IPS-11a (cell line): ENCODE measurements at regions not wholly inside any gene's neighbourhood (a gene's known extent, or its start where the extent isn't known, plus 50 kb on each side); places are given as distances from the start of the nearest gene placed in this dataset.

ENCODE experiments used
- H3K4me3 ChIP-seq: one replicate; pipeline ENCODE4 v1.5.1; 2013; ENCODE audit warnings: low read depth, low read length, control low read depth

DNA sequence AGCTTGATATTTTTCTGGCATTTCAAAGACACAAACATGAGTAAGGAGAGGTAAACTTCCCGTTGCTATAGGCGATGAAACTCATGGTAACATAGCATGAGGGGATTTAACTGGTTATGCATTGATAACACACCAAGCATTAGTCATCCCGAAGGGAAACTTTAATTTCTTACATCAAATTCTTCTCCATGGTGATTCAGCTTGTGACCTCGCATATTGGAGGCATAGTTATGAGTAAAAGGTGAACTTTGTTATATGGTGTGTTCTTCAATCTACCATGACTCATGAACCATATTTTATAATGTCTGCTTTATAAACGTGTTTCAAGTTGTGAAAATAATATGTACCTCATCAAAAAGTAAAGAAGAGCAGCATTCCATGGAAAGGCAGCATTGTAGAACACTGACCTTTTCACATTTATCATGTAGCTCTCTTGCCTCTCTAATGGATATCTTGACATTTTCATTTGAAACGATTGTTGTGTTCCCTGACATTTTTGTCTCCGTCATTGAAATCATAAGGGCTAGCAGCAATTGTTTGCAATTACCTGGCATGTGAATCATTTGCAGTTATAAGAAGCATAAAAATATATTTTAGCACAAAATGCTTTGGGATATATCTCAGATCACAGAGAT lies 491.8 kb downstream of the ANXA1 start:
- no peak overlapping the region for H3K4me3 ChIP-seq

DNA sequence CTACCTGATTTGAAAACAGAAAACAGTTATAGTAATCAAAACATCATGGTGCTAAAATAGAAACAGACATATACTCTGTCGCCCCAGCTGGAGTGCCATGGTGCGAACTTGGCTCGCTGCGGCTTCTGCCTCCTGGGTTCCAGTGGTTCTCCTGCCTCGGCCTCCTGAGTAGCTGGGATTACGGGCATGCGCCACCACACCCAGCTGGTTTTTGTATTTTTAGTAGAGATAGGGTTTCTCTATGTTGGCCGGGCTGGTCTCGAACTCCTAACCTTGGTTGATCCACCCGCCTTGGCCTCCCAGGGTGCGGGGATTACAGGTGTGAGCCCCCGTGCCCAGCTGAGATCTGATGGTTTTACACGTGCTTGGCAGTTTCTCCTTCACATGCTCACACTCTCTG lies 495.9 kb downstream of the ANXA1 start:
- no peak overlapping the region for H3K4me3 ChIP-seq

DNA sequence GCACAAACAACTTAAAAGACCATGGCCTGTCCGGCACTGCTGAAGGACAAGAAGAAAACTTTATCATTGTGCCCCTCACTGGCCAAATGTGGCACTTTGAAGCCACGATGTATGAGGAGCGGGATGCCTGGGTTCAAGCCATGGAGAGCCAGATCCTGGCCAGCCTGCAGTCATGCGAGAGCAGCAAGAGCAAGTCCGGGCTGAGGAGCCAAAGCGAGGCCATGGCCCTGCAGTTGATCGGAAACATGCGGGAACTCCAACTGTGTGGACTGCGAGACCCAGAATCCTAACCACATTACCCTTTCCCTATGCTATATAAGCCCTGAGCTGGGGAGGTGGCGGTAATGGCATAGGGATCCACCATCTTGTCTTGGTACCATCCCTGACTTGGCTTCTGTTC lies 497.9 kb downstream of the ANXA1 start:
- no peak overlapping the region for H3K4me3 ChIP-seq

DNA sequence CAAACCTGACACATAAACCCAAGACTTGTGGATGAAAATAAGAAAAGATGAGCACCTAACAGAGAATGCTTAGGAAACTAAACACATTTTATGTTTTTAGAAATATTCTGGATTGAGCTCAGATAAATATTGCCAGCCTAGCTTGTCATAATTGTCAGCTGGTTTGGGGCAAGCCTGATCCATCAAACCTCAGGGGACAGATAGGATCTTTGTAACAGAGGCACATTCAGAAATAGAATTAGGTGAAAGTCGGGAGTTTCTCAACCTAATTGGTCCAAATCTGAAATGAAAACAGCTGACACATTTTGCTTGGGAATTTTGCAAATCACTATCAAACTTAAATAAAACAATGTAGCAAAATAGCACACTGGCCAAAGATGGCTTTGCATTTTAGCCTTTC lies 503.7 kb downstream of the ANXA1 start:
- no peak overlapping the region for H3K4me3 ChIP-seq

DNA sequence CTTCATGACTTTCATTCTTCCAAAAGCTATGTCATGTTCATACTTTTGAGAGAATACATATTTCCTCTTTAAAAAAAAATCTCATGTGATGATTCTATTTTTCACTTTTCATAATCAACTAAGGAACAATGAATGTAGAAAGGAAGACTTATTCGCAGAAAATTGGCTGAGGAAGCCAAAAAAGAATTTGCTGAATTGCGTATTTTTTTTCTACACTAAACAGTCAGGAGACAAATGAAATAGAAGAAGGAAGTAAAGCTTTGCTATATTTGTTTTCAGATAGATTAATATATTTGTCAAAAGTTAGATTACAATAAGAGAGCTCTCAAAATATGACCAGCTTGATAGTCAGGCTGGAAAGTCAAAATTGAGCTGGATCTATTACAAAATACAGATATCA lies 504.2 kb downstream of the ANXA1 start:
- H3K4me3 ChIP-seq, result no peak overlapping the region

DNA sequence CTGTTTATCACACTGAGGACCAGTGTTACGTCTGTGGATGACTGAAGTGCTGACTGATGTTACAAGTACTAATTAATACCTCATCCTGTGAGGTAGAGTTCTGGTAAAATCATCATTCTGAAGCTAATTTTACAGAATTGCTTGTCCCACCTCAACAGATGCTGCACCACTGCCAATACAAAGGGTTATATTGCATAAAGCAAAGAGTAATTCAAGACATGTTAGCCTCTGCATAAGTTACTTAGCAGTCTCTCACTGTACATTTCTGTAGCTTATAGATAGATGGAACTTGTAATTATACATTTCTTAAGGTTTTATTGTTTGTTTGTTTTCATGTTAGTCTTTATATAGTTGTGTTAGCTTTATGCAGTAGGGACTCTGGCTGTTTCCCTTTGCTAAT lies 513.6 kb downstream of the ANXA1 start:
- no peak overlapping the region for H3K4me3 ChIP-seq

DNA sequence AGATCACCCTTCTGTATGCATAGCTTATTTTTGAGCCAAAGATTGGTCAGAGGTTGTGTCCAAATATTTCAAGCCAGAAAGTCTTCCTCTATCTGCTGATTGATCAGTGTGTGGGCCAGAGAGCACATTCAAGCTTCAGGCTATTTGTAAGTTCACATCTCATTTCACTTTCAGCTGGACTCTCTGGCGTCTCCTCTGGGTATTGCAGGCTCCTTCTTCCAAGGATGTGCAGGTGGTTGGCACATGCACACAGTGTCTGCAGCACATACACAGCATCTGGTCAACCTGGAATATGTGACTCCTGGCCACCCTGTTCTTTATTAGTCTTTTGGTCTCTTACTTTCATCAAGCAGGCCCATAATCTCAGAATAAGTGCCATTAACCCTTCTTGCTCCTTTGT lies 516.1 kb downstream of the ANXA1 start:
- H3K4me3 ChIP-seq, result no peak overlapping the region

DNA sequence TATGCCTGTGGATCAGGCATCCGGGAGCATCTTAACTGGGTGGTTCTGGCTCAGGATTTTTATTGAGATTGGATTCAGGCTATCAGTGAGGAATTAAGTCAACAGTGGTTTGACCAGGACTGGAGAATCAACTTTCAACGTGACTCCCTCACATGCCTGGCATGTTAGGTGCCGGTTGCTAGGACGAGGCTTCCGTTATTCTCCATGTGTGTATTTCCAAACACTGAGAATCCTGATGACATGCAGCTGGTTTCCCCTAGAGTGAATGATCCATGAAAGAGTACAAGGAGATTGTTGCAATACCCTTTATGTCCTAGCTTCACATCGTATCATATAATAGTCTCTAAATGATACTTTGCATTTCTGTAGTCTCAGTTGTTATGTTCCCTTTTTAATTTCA lies 529.2 kb downstream of the ANXA1 start:
- no peak overlapping the region for H3K4me3 ChIP-seq

DNA sequence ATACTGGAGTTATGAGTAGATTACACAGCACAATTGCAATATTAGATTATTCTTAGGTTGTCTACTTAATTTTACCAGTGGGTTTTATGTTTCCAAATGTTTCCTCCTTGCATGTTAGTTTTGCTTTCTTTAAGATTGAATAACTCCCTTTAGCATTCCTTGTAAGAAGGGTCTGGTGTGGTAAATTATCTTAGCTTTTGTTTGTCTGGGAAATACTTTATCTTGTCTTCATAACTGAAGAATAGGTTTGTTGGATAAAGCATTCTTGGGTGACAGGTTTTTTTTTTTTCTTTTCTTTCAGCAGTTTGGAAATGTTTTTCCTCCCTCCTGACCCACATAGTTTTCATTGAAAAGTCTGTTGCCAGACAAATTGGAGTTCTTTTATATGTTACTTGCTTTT lies 531.1 kb downstream of the ANXA1 start:
- no peak overlapping the region for H3K4me3 ChIP-seq

DNA sequence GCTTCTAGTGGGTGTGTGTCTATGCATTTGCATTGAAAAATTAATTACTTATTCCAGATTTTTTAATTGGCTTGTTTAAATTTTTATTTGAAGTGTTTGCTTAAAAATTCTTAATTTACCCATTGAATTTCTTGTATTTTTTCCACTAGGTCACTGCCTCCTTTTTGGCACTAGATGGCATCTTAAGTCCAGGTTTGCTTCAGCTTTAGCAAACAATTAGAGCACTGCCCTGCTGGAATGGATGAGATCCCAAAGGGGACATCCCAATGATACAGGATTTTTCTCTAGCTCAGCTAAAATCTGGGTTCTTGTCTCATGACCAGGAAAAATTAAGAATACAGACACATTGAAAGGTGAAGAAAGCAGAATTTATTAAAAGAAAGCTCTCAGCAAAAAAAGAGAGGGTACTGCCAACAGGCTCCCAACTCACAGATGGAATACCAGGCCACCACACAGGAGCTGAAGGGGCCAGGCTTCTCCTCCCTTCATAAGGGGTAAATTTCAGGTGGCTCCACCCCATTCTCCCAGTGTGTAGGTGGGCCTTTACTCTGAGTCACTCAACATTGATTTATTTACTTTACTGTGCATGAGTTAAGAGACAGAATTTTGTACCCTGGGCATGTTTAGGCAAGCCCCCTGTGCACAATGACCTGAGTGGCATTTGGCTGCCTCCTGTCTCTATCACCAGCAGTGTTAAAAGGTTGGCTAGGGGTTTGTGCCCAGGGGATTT lies 532.4 kb downstream of the ANXA1 start:
- no peak overlapping the region for H3K4me3 ChIP-seq

DNA sequence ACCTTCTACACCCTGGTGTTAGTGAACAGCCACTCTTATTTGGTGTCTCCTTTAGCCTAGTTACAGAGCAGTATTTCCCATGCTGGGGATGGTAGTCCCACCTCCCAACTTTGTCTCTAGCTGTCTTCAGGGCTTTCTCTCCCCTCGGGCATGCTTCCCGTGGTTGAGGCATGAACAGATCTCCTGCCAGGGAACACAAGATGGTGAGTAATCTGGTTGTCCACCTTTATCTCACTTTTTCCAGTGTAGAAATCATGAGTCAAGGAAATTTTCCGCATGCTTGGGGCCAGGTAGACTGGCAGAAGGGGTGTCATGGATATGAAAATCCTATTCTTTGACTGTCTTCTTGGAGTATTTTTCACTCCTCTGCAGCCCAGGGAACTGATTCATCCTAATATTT lies 532.9 kb downstream of the ANXA1 start:
- no peak overlapping the region for H3K4me3 ChIP-seq

DNA sequence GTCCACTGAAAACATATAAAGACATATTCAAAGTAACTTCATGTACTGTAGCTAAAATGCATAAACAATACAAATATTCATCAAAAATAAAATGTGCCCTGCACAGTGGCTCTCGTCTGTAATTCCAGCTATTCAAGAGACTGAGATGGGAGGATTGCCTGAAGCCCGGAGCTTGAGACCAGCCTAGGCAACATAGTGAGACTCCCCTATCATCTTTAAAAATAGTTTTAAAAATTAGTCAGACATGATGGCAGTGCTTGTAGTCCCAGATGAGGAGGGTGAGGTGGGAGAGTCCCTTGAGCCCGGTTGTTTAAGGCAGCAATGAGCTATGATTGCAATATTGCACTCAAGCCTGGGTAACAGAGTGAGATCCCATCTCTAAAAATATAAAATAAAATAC lies 534.1 kb downstream of the ANXA1 start:
- no peak overlapping the region for H3K4me3 ChIP-seq

DNA sequence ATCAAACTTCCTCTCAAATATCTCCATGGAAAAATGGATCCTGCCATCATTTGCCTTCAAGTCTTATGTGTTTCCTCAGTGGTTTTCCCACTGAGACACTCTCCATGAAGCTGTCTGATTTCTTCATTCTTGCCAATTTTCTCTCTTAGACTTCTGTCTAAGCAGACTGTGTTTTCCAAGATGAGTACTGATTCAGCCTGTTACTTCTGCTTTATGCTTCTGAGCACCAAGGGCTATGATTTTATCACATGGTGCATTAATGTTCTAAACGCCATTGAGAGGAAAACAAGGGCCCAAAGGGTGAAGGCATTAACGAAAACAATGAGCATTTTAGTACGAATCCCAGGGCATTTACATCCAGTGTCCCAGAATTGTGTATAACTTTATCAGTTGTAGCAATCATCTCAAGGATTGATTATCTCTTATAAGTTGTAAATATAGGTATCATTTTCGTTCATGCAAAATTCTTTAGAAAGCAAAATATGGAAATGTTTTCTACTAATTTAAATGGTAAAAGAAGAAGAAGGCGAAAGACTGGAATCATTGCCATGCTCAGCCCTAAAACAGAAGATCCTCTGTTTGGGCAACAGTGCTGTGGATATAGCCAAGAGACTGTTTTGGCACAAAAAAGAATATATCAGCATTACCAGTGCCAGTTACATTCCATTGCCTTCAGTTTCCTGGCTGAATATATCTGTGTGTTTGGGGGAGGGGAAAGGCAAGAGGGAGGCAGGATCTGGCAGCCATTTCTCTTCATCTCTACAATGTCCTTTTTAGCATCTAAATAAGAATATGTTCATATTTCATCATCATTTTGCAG lies 537.6 kb downstream of the ANXA1 start:
- no peak overlapping the region for H3K4me3 ChIP-seq

DNA sequence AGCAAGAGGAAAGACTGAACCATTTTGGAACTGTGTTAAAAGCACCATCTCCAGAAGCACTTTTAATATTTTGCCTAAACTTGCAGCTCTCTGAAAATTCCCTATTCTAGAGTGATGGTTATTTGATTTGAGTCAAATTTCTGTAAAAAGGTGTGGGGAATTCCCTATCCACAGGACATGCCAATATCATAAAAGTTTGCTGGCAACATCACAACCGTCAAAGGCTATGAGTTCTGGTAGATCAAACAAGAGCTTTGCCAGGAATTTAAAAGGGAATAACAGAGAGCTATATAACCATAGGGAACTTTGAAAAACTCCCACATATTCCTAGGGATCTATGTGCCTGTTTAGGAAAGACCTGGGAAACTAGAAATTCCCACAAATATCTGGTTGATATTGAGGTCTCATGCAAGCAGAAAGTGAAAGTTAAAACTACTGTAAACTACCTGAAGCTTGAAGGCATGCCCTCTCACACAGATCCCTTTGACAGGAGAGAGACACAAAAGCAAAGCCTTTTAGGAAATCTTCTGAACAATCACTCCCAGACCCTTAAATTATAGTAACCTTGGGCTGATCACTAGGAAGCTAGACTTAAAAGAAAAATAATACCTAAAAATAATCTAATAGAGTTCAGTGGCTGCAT lies 549.9 kb downstream of the ANXA1 start:
- no peak overlapping the region for H3K4me3 ChIP-seq

DNA sequence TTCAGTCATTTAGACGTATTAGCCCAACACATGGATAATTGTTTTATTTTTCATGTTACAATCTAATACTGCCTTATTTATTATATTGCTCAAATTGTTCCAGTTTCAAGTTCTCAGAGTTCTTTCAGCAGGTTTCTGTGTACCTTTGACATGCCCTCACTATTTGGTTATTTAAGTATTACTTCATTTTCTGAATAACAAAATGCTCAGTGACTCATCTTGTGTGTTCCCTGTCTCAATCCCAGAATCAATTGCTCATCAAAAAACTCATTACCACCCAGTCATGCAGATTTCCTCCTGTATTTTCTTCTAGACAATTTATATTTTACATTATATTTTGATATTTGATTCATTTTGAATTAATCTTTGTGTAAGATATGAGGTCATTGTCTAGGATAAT lies 562.6 kb downstream of the ANXA1 start:
- no peak overlapping the region for H3K4me3 ChIP-seq

DNA sequence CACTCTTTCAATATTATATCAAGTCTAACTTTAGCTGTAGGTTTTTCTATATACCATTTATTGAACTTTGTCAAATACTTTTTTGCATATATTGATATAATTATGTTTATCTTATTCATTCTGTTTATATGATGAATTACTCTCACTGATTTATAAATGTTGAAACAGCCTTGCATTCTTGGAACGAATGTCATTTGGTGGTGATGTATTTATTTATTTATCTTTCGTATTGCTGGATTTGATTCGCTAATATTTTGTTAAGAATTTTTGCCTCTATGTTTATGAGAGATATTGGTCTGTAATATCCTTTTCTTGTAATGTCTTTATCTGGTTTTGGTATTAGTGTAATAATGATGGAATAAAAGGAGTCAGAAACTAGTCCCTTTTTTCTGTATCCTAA lies 563.9 kb downstream of the ANXA1 start:
- H3K4me3 ChIP-seq, result no peak overlapping the region

DNA sequence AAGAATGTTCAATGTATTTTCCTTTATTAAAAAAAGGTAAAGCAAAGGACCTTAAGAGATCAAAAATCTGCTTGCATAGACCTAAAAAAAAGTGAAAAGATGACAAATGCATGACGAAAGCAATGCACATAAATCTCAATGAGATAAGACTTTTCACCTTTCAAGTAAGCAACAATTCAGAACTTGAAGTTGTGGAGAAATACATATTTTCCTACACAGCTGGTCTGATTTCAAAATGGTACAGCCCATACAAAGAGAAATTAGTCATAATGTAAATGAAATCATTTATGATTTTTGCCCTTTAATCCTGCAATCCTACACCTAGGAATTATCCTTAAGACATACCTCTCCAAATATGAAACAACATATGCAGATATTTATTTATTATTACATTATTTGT lies 568.0 kb downstream of the ANXA1 start:
- H3K4me3 ChIP-seq, result no peak overlapping the region

DNA sequence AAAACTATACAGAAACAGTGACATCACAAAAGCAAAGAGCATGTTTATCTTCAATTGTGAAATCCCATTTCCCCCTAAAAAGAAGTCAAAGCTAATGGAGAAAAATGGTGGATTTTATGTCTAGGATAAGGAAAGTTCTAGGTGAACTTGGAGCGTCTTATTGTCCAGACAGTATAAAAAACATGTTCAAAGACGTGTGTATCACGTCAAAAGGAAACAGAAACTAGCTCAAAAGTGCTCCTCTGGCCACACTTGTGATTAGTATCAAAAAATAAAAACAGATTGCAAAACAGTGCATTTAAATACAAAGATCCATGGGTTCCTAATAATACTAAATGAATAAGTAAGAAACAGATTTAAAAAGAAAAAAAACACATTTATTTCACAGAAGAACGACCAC lies 568.9 kb downstream of the ANXA1 start:
- H3K4me3 ChIP-seq, result no peak overlapping the region

DNA sequence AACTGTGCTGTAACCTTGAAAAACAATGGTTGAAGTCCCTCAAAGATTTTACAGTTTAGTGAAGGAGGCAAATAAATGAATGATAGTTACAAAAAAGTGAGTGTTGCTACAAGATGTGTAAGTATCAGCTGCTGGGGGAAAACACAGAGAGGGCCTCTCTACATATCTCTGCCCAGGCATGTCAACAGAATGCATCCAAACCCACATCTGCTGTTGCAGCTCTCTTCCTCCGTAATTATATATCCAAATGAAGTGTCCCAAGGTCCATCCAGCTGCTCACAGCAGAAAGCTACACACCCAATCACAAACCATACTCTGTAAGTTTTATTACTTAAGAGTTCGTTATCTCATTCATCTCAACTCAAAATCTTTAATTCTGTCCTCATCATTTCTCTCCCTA lies 584.6 kb downstream of the ANXA1 start:
- H3K4me3 ChIP-seq, result no peak overlapping the region

DNA sequence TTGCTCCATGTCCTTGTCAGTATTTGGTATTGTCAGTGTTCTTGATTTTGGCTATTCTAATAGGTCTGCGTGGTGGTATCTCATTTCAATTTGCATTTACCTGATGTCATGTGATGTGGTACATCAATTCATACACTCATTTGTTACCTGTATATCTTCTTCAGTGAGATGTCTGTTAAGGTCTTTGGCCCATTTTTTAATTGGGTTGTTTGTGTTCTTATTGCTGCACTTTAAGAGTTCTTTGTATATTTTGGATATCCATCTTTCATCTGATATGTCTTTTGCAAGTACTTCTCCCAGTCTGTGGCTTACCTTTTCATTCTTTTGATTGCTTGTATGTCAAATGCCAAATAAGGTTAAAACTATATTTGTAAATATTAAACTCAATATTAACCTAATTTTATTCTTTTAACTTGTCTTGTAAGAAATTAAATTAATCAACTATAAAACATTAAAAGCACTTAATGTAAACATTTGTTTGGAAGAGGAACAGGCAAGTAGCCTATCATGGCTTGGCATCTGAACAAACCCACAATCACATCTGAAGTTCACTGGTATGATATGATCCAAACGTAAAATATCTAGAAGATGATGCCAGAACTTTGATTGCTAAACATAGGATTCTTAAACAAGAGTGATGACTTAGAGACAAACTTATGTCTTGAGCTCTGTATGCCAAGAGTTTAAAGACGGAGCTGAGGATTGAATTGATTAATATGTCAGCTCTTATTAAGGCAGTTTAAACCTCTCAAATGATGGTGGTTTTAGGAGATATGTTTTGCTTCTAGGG lies 587.3 kb downstream of the ANXA1 start:
- H3K4me3 ChIP-seq, result no peak overlapping the region

DNA sequence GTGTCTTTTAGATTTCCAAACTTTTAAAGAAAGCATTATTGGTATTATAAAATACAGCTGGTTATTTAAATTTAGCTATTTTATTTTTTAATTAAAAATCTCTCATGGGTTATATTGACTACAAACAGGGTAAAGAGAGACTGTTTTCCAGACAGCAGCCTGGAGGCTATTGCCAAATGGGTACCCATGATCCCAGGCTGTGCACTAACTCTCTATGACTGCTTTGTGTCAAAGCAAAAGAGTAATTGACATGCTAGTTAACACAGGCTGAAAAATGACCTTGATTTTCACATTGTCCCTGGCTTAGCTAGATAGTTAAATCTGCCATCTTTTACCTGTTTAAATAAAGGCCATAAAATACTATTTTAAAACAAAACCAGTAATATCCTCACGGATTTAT lies 589.7 kb downstream of the ANXA1 start:
- no peak overlapping the region for H3K4me3 ChIP-seq
